ENCODE measurements at regions not wholly inside any gene's neighbourhood (a gene's known extent, or its start where the extent isn't known, plus 50 kb on each side); places are given as distances from the start of the nearest gene placed in this dataset.

- TF ChIP-seq CTCF (IDR thresholded peaks at IDR 0.05): no peak
- no peak for TF ChIP-seq POLR2A (IDR thresholded peaks at IDR 0.05)
- TF ChIP-seq POLR2AphosphoS5 (IDR thresholded peaks at IDR 0.05): no peak
Observed at GRCh38 chr9:2473681-2474080, 147.9 kb upstream of the VLDLR start.
